ENCODE measurements at regions not wholly inside any gene's neighbourhood (a gene's known extent, or its start where the extent isn't known, plus 50 kb on each side); places are given as distances from the start of the nearest gene placed in this dataset.

GRCh38 chr6:147017153-147017552 is 187.1 kb upstream of the STXBP5 start:
- DNase-seq (ENCODE audit: low spot score): no peak
- H3K36me3 Mint-ChIP-seq (ENCODE audit: low read depth, unreplicated experiment): no peaks in the 10 kb centered on the region
- H3K27ac Mint-ChIP-seq (ENCODE audit: unreplicated experiment): no peak overlapping the region
- peaks cover 7% of the 10 kb centered on the region for H3K4me1 Mint-ChIP-seq (ENCODE audit: unreplicated experiment)
- H3K4me3 Mint-ChIP-seq (ENCODE audit: unreplicated experiment): no peak overlapping the region
- H3K9me3 Mint-ChIP-seq (ENCODE audit: unreplicated experiment): no peaks in the 10 kb centered on the region
- TF ChIP-seq, protein P1, sequence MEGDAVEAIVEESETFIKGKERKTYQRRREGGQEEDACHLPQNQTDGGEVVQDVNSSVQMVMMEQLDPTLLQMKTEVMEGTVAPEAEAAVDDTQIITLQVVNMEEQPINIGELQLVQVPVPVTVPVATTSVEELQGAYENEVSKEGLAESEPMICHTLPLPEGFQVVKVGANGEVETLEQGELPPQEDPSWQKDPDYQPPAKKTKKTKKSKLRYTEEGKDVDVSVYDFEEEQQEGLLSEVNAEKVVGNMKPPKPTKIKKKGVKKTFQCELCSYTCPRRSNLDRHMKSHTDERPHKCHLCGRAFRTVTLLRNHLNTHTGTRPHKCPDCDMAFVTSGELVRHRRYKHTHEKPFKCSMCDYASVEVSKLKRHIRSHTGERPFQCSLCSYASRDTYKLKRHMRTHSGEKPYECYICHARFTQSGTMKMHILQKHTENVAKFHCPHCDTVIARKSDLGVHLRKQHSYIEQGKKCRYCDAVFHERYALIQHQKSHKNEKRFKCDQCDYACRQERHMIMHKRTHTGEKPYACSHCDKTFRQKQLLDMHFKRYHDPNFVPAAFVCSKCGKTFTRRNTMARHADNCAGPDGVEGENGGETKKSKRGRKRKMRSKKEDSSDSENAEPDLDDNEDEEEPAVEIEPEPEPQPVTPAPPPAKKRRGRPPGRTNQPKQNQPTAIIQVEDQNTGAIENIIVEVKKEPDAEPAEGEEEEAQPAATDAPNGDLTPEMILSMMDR (IDR thresholded peaks at IDR 0.05; ENCODE audit: unreplicated experiment): no peak
- no peaks in the 10 kb centered on the region for H3K27me3 Mint-ChIP-seq (ENCODE audit: unreplicated experiment)

DNA sequence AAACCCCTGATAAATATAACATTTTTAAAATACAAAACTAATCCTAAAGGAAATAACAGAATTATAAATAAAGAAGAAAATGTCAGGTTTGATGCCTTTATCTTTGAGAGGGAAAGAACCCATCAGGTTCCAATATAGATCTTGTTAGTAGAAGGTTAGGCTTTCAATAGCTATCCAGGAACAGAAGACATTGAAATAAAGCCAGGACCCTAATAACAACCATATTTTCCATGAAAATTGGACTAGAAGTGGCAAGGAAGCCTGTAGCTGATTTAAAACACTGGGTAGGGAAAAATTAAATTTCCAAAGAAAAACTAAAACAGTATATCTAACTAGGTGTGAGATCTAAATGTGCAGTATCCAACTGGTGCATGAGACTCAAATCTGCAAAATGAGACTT is 185.2 kb upstream of the STXBP5 start:
- no peak for DNase-seq (ENCODE audit: low spot score)
- no peaks in the 10 kb centered on the region for H3K27me3 Mint-ChIP-seq (ENCODE audit: unreplicated experiment)
- H3K9me3 Mint-ChIP-seq (ENCODE audit: unreplicated experiment): no peaks in the 10 kb centered on the region
- H3K36me3 Mint-ChIP-seq (ENCODE audit: low read depth, unreplicated experiment): no peaks in the 10 kb centered on the region
- H3K4me1 Mint-ChIP-seq (ENCODE audit: unreplicated experiment): peaks cover 7% of the 10 kb centered on the region
- no peak overlapping the region for H3K27ac Mint-ChIP-seq (ENCODE audit: unreplicated experiment)
- H3K4me3 Mint-ChIP-seq (ENCODE audit: unreplicated experiment): no peak overlapping the region
- TF ChIP-seq, protein P1 (IDR thresholded peaks at IDR 0.05; ENCODE audit: unreplicated experiment): no peak

GRCh38 chr6:147022041-147022440 is 182.2 kb upstream of the STXBP5 start:
- Mint-ChIP-seq H3K4me1 (ENCODE audit: unreplicated experiment) (no peaks in the 10 kb centered on the region), H3K36me3 (ENCODE audit: low read depth, unreplicated experiment) (no peaks in the 10 kb centered on the region), H3K27ac (ENCODE audit: unreplicated experiment) (no peak overlapping the region), H3K4me3 (ENCODE audit: unreplicated experiment) (no peak overlapping the region), H3K9me3 (ENCODE audit: unreplicated experiment) (no peaks in the 10 kb centered on the region), H3K27me3 (ENCODE audit: unreplicated experiment) (no peaks in the 10 kb centered on the region)
- TF ChIP-seq, protein P1 (IDR thresholded peaks at IDR 0.05; ENCODE audit: unreplicated experiment): no peak
- DNase-seq (ENCODE audit: low spot score): no peak

GRCh38 chr6:147023148-147023547 is 181.1 kb upstream of the STXBP5 start:
- DNase-seq (ENCODE audit: low spot score): no peak
- H3K36me3 Mint-ChIP-seq (ENCODE audit: low read depth, unreplicated experiment): no peaks in the 10 kb centered on the region
- H3K9me3 Mint-ChIP-seq (ENCODE audit: unreplicated experiment): no peaks in the 10 kb centered on the region
- no peak overlapping the region for H3K4me3 Mint-ChIP-seq (ENCODE audit: unreplicated experiment)
- TF ChIP-seq, protein P1 (IDR thresholded peaks at IDR 0.05; ENCODE audit: unreplicated experiment): no peak
- H3K4me1 Mint-ChIP-seq (ENCODE audit: unreplicated experiment): no peaks in the 10 kb centered on the region
- no peaks in the 10 kb centered on the region for H3K27me3 Mint-ChIP-seq (ENCODE audit: unreplicated experiment)
- H3K27ac Mint-ChIP-seq (ENCODE audit: unreplicated experiment): no peak overlapping the region

GRCh38 chr6:147023581-147023980 is 180.6 kb upstream of the STXBP5 start:
- Mint-ChIP-seq H3K27me3 (ENCODE audit: unreplicated experiment) (no peaks in the 10 kb centered on the region), H3K27ac (ENCODE audit: unreplicated experiment) (no peak overlapping the region), H3K36me3 (ENCODE audit: low read depth, unreplicated experiment) (no peaks in the 10 kb centered on the region), H3K4me3 (ENCODE audit: unreplicated experiment) (no peak overlapping the region), H3K9me3 (ENCODE audit: unreplicated experiment) (no peaks in the 10 kb centered on the region), H3K4me1 (ENCODE audit: unreplicated experiment) (no peaks in the 10 kb centered on the region)
- TF ChIP-seq, protein P1 (IDR thresholded peaks at IDR 0.05; ENCODE audit: unreplicated experiment): no peak
- no peak for DNase-seq (ENCODE audit: low spot score)
